ENCODE measurements at regions not wholly inside any gene's neighbourhood (a gene's known extent, or its start where the extent isn't known, plus 50 kb on each side); places are given as distances from the start of the nearest gene placed in this dataset.
"Not testable (repeated sequence)": the region's sequence is repeated elsewhere in the genome, so short reads cannot be mapped to it uniquely, and the experiment has no call there.

- no peak for DNase-seq (ENCODE audit: low spot score)
Measured at GRCh38 chr18:76604935-76605240, 109.8 kb upstream of the ZNF516 start.

GRCh38 chr18:76604108-76604934, 109.3 kb upstream of the ZNF516 start:
- DNase-seq (ENCODE audit: low spot score), result no peak

GRCh38 chr18:76602191-76602590, 107.1 kb upstream of the ZNF516 start:
- no peak for DNase-seq (ENCODE audit: low spot score)

- not testable (repeated sequence) for DNase-seq (ENCODE audit: low spot score)
Measured at GRCh38 chr18:76600076-76600475, 105.0 kb upstream of the ZNF516 start.

- no peak for DNase-seq (ENCODE audit: low spot score)
Measured at GRCh38 chr18:76594966-76595365, 99.9 kb upstream of the ZNF516 start.

GRCh38 chr18:76593843-76594242, 98.8 kb upstream of the ZNF516 start:
- DNase-seq (ENCODE audit: low spot score), result no peak

GRCh38 chr18:76592981-76593381, 97.9 kb upstream of the ZNF516 start:
- no peak for DNase-seq (ENCODE audit: low spot score)

- DNase-seq (ENCODE audit: low spot score), result no peak
Measured at GRCh38 chr18:76592096-76592495, 97.1 kb upstream of the ZNF516 start.

GRCh38 chr18:76589866-76590265, 94.8 kb upstream of the ZNF516 start:
- no peak for DNase-seq (ENCODE audit: low spot score)

GRCh38 chr18:76589316-76589715, 94.3 kb upstream of the ZNF516 start:
- no peak for DNase-seq (ENCODE audit: low spot score)

GRCh38 chr18:76588601-76589226, 93.7 kb upstream of the ZNF516 start:
- DNase-seq (ENCODE audit: low spot score), result no peak

GRCh38 chr18:76587879-76588271, 92.8 kb upstream of the ZNF516 start:
- DNase-seq (ENCODE audit: low spot score), result no peak

GRCh38 chr18:76587147-76587878, 92.3 kb upstream of the ZNF516 start:
- no peak for DNase-seq (ENCODE audit: low spot score)

GRCh38 chr18:76584414-76585310, 89.6 kb upstream of the ZNF516 start:
- DNase-seq (ENCODE audit: low spot score), result no peak

- no peak for DNase-seq (ENCODE audit: low spot score)
Measured at GRCh38 chr18:76581261-76581660, 86.2 kb upstream of the ZNF516 start.

- DNase-seq (ENCODE audit: low spot score), result no peak
Measured at GRCh38 chr18:76580288-76580962, 85.4 kb upstream of the ZNF516 start.

- DNase-seq (ENCODE audit: low spot score), result no peak
Measured at GRCh38 chr18:76579301-76579695, 84.3 kb upstream of the ZNF516 start.

GRCh38 chr18:76578571-76579300, 83.7 kb upstream of the ZNF516 start:
- no peak for DNase-seq (ENCODE audit: low spot score)

GRCh38 chr18:76573325-76574025, 78.4 kb upstream of the ZNF516 start:
- no peak for DNase-seq (ENCODE audit: low spot score)

Measured in pons (tissue), 1 donor.